NCI-H1930 (cell line): ENCODE measurements at regions not wholly inside any gene's neighbourhood (a gene's known extent, or its start where the extent isn't known, plus 50 kb on each side); places are given as distances from the start of the nearest gene placed in this dataset.

Experiments
- DNase-seq, 2 experiments: peaks; one replicate each; lab custom pipeline; 2025; lab: John Stamatoyannopoulos, UW

- no peak for DNase-seq
Observed at GRCh38 chr2:145144131-145144728, 624.3 kb upstream of the ZEB2 start.

DNA sequence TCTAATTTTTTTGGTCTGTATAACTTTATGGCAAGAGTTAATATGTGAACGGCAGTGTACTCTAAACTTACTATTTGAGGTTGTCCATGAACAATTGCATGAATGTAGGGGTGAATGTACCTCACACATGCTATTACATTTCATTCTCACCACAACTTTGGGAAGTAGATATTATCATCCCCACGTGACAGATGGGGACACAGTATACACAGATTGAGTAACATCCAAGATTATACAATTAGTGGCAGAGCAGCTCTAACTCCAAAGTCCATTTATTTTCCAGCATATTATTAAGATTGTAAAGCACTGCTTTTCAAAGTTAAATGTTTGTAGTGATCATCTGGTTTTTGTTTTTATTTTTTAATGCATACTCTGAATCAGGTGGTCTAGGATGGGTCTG, 622.1 kb upstream of the ZEB2 start:
- DNase-seq: no peak

DNA sequence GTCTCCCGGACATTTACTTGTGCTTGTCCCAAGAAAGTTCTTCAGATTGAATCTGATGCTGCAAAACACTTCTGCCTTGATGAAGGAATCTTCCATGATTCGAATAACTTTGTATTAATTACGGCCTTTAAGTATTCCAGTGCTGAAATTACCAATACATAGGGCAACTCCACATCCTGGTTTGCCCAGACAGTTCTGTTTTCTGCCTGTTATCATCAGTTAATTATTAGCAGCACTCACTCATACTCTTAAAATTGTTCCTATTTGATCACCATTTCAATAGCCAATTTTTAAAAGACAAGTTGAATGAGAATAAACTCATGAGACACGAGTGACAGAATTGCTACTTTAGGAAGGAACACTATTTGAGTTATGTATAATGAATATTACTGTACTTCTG, 620.7 kb upstream of the ZEB2 start:
- DNase-seq: no peak

DNA sequence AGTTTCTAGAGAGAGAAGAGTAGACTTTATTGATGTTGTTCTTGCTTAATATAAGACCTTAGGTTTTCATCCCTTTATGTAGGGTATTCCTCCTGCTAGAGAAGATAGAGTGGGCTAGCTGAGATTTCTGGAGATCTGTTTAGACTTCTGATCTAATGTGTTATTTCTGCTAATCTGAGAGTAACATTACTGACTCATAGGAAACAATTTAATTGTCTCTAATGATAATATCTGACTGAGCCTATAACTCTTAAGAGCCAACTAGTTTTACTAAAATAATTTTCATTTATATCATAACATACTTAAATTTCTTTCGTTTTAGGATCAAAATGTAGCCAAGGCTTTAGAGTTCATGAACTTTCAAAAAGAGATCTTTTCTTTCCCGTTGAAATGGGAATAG, 618.7 kb upstream of the ZEB2 start:
- no peak for DNase-seq

- DNase-seq: no peak
Observed at GRCh38 chr2:145137901-145138300, 618.0 kb upstream of the ZEB2 start.

DNA sequence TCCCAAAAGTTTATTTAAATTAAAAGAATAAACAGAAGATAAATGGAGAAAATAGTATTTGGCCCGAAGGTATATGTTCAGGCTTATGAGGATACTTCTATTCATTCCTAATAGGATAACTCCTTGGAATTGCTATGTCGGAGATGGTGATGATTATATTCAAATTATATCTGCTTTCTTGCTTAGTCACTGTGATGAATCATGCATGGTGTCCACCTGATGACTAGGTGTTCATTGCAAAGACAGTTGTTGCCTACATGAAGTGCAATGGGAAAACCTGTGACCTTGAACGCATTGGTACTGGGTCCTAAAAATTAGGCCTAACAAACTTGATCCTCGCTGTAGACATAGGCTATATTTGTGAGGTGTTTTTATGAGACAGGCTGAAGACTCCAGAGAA, 617.3 kb upstream of the ZEB2 start:
- no peak for DNase-seq

GRCh38 chr2:145136702-145137101, 616.8 kb upstream of the ZEB2 start:
- DNase-seq: no peak

GRCh38 chr2:145126146-145126545, 606.2 kb upstream of the ZEB2 start:
- DNase-seq: no peak

DNA sequence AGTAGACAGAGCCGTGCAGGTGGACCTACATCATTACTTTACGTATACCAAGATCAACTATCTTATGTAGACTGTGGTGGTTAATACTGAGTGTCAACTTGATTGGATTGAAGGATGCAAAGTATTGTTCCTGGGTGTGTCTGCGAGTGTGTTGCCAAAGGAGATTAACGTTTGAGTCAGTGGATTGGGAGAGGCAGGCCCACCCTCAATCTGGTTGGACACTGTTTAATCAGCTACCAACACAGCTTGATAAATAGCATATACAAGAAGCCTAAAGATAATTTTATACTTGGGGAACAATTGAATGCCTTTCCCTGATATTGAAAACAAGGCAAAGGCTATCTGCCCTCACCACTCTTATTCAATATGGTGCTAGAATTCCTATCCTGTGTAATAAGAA, 604.2 kb upstream of the ZEB2 start:
- no peak for DNase-seq

DNA sequence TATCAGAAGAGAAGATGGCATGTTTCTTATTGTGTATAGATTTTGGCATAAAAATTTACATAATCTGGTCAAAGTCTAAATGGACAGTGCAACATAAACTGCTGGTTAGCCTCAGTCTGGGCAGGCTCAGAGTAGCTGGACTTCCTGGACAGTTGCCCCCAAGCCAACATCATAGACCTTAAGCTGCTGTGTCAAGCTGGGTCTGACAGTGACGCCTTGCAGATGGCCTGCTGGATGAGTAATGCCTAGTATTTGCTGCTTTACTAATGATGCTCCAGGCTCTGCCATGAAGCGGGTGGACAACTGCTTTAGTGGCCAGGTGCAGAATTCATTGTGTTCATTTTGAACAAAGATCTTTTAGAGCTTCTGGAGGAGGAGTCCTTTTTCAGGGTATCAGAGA, 603.7 kb upstream of the ZEB2 start:
- DNase-seq: no peak

- no peak for DNase-seq
Observed at GRCh38 chr2:145119225-145119624, 599.3 kb upstream of the ZEB2 start.

GRCh38 chr2:145116834-145117725, 597.2 kb upstream of the ZEB2 start:
- DNase-seq: no peak

- no peak for DNase-seq
Observed at GRCh38 chr2:145116056-145116455, 596.1 kb upstream of the ZEB2 start.

GRCh38 chr2:145114726-145115125, 594.8 kb upstream of the ZEB2 start:
- DNase-seq: no peak

GRCh38 chr2:145112467-145112866, 592.5 kb upstream of the ZEB2 start:
- no peak for DNase-seq

DNA sequence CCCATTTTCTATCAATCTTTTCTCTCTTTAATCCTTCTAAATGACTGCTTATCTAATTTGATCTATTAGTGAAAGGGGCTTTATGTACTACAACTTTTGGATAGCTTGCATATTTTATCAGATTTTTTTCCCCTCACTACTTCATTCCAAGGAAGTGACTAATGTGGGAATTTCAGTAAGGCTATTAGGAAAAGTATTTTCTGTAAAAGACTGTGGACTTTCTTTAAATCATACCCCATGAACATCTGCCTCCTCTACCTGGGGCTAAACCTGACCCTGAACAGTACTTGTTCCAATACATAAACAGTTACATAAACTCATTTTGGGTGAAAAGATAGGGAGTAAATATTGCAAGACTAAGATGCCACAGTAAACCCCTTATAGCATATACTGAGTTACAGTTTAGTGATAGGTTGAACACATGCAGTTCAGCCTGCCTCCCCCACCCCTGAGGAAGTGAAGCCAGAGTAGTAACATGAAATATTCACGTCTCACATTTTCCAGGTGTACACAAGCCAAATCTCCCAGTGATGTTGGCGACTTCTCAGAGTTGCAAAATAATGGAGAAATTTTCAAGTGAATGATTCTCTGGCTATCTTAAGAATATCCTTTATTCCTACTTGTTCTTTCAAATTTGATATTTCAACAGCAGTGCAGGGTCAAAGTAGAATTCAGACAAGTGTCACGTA, 590.9 kb upstream of the ZEB2 start:
- no peak for DNase-seq

GRCh38 chr2:145108959-145109710, 589.2 kb upstream of the ZEB2 start:
- no peak for DNase-seq

GRCh38 chr2:145108361-145108778, 588.5 kb upstream of the ZEB2 start:
- no peak for DNase-seq

GRCh38 chr2:145106293-145106692, 586.4 kb upstream of the ZEB2 start:
- no peak for DNase-seq

- DNase-seq: no peak
Observed at GRCh38 chr2:145102706-145103105, 582.8 kb upstream of the ZEB2 start.

DNA sequence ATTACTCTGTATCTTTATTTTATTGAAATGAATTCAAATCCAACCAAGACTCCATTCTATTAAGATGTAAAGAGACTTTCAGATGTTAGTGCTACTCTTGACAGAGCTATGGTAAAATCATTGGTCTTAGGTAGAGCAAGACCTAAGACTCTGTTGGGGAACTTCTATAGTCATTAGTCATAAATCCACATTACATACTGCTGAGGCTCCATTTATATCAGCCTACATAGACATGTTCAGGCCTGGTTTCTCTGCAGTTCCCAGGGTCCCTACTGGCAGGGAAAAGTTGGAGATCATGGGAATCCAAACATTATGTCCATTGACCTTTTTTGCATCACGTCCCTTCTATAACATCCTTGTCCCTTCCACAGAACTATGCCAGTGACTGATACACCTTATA, 580.4 kb upstream of the ZEB2 start:
- DNase-seq: no peak

GRCh38 chr2:145096582-145096981, 576.7 kb upstream of the ZEB2 start:
- DNase-seq: no peak
